Colon (tissue), 2 donors: ENCODE measurements at regions not wholly inside any gene's neighbourhood (a gene's known extent, or its start where the extent isn't known, plus 50 kb on each side); places are given as distances from the start of the nearest gene placed in this dataset.
"Not testable (repeated sequence)": the region's sequence is repeated elsewhere in the genome, so short reads cannot be mapped to it uniquely, and the experiment has no call there.

ENCODE experiments used
- FAIRE-seq: peaks from 2 replicates; lab custom pipeline; 2012; peaks lifted over from hg19 to GRCh38; lab: Jason Lieb, UNC
- donor health status: control.
- donor health status: control.

DNA sequence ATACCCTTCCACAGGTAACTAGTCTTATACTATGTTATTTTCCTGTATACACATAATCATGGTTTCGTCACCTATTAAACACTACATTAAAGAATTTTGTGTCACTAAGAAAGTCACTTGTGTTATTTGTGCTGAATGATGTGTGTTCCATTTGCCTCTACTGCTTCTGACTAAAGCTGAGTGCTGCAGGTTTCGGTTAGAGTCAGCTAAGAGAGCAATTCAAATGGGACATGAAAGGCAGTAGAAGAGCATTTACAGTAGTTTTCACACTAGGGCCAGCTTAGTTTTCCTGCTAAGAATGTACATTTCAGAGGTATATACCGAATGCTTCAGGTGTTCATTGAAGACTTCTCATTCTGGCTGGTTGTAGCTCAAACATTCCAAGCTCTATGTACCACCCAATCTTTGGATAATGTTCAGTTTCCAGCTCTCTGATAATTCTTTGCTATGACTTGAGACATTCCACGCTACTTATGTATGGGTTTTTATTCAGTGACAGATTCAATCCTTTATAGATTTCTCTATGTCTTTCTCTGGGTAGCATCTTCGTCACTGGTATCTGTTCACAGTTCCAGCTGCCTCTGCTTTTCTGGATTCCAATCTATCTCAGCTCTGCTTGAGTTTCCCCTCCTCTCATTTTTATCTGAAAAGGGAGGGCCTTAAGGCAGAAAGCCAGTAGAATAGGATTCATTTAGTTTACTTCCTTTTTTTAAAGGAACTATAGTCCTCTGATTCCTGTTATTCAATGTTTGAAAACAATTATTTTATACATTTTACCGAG, 164.4 kb downstream of the CXXC4 start:
- FAIRE-seq: no peak

DNA sequence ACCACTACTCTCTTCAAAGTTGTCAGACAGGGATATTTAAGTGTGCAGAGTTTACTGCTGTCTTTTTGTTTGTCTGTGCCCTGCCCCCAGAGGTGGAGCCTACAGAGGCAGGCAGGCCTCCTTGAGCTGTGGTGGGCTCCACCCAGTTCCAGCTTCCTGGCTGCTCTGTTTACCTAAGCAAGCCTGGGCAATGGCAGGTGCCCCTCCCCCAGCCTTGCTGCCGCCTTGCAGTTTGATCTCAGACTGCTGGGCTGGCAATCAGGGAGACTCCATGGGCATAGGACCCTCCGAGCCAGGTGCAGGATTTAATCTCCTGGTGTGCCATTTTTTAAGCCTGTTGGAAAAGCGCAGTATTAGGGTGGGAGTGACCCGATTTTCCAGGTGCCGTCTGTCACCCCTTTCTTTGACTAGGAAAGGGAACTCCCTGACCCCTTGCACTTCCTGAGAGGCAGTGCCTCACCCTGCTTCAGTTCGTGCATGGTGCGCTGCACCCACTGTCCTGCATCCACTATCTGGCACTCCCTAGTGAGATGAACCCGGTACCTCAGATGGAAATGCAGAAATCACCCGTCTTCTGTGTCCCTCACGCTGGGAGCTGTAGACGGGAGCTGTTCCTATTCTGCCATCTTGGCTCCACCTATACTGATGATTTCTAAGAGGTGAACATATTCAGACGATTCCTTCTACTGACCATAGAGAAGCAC, 167.6 kb downstream of the CXXC4 start:
- FAIRE-seq: not testable (repeated sequence)

DNA sequence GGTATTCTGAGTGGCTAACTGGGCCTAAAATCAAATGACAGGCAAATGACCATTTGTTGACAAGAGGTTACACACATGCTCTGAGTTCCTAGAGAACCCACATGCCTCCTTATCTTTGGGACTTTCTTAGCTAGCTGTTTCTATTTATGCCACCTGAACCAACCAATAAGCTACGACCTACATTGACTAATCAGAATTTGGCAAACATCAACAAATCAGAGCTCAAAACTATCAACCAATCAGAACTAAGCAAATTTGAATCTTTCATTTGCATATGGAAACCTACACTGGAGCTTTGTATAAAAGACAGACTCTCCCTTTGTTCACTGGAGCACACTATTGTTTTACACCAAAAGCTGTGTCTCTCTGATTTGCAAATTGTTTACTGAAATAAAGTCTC, 192.0 kb downstream of the CXXC4 start:
- no peak for FAIRE-seq

GRCh38 chr4:104294811-104295210, 199.9 kb downstream of the CXXC4 start:
- FAIRE-seq: no peak

DNA sequence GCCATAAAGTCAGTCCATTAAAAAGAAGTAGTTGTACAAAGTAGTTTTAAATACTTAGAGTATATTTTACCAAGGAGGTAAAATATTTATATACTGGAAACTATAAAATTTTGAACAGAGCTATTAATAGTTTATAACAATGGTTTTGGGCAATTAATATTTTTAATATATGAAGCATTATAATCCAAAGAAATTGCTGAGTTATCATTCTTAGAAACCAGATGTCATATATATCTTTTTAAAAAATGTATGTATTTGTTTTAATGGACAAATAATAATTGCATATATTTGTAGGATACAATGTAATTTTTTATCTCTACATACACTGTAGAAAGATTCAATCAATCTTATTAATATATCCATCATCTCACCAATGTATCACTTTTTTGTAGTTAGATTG, 207.8 kb downstream of the CXXC4 start:
- FAIRE-seq: no peak

DNA sequence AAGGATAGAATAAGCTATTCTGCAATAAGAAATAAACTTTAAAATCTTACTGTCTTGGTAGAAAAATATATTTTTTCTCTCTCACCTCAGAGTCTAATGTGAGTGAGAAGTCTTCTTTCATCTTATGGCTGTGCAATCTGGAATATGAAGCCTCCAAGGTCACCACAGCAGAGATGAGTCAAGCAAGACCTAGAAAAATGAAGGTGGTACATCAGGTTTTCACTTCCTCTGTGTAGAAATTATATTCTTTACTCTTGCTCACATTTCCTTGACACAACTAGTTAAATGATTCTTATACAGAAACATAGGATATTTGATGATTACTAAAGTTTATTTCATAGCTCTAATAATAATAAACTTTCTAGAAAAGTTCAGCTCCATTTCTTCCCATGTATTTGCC, 211.4 kb downstream of the CXXC4 start:
- FAIRE-seq: no peak

GRCh38 chr4:104279744-104280143, 214.9 kb downstream of the CXXC4 start:
- FAIRE-seq: no peak

DNA sequence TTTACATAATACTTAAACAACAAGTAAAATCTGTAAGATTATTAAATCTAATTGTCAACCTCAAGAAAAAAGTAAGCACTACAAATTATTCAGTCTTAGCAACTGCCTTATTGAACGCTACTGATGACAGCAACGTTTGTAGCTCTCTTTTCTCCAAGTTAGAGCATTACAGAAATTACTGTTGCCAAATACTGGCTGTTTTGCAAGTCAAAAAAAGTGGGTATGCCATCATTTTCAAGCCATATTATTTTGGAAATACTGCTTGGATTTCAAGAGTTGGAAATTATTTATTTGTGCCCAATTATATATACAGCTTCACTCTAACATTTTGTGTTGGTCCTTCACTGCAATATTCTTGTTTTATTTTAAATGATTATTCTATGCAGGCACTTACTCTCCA, 221.7 kb downstream of the CXXC4 start:
- FAIRE-seq: no peak

DNA sequence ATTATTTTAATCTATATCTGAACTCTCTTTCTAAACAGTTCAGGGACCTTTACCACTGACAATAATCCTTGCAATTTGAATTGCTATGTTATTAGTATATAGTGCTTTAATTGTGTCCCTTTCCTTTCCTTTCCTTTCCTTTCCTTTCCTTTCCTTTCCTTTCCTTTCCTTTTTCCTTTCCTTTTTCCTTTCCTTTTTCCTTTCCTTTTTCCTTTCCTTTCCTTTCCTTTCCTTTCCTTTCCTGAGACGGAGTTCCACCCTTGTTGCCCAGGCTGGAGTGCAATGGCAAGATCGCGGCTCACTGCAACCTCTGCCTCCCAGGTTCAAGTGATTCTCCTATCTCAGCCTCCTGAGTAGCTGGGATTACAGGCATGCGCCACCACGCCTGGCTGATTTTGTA, 225.1 kb downstream of the CXXC4 start:
- FAIRE-seq: not testable (repeated sequence)

- no peak for FAIRE-seq
Measured at GRCh38 chr4:104263100-104263499, 231.6 kb downstream of the CXXC4 start.

GRCh38 chr4:104262678-104263077, 232.0 kb downstream of the CXXC4 start:
- no peak for FAIRE-seq

GRCh38 chr4:104248726-104249125, 246.0 kb downstream of the CXXC4 start:
- FAIRE-seq: no peak

GRCh38 chr4:104235967-104236366, 258.7 kb downstream of the CXXC4 start:
- no peak for FAIRE-seq

DNA sequence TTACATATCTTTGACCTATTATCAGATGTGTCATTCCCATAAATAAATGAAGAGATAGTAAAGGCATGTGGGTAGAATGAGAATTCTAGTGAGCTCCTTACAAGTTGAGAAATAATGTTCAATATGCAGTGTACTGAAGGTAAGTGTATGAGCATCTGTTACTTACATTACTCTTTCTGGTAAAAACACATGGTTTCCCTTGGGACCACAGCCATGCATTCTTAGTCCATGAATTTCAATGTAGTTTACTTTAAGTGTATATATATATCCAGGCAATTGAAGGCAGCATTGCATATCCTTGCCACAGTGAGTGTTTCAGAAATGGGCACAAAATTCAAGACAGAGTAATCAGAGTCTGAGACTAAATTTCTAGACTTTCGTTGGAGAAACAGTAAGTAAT, 277.2 kb downstream of the CXXC4 start:
- no peak for FAIRE-seq

DNA sequence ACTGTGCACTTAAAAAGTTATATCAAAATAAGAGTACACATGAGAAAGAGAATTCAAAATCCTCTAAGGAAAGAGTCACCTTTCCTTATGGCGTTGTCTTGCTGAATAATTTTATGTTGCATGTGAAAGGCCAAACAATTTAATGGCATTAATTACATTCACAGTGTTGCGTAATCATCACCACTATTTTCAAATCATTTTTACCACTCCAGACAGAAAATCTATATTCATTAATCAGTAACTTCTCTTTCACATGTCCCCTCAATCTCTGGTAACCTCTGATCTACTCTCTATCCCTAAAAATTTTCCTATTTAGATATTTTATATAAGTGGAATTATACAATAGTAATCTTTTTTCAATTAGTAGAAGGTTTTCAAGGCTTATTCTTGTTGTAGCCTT, 283.0 kb downstream of the CXXC4 start:
- no peak for FAIRE-seq

DNA sequence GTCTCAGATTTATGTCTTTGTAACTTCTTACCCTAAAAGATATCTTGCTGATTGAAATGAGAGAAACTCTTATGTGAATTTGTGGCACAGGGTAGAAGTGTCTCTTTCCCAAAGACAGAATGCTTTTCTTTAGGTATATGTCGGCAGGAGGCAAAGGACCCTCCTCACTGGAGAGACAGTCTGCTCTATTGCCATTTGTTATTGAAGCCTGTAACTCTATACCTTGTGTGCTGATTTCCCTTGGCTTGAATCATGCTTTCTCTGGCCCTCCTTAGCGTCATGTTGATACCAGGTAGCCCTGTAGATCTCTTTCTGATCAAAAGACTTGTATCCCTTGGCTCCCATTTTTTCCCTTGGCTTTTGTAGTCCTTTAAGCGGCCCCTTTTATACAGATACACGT, 284.3 kb downstream of the CXXC4 start:
- no peak for FAIRE-seq

GRCh38 chr4:104206784-104207183, 287.9 kb downstream of the CXXC4 start:
- FAIRE-seq: no peak

DNA sequence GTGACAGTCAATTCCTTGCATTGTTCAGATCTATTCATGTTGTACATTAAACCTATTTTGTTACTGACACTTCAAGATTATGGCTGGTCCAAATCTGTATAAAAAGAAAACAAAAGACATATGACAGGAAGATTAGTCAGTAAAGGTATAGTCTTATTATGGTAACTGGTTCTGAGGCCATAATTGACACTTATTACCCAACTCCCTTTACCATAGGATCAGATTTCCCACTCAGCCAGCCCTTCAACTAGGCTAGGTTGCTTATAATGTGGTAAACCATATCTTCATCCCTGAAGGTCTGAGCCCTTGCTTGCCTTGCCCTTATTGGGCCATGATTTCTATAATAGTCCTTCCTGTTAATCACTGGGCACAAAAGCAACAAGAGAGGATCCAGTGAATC, 289.6 kb downstream of the CXXC4 start:
- no peak for FAIRE-seq

DNA sequence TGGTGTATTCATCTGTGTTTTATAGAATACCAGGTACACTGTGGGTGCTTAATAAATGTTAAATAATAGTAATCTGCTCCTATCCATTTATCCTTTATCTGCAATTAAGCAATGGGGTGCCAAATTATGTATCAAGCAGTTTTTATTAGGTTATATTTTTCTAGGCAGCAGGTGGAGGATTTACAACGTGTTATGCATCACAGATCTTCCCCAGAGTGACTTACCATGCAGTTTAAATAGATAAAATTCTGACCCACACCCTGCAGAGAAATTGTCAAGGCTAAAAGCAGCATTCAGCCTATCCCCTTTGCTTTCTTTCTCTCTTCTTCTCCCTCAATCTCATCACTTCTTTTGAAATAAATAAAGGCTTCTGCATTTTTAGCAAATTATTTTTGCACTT, 306.4 kb downstream of the CXXC4 start:
- no peak for FAIRE-seq

DNA sequence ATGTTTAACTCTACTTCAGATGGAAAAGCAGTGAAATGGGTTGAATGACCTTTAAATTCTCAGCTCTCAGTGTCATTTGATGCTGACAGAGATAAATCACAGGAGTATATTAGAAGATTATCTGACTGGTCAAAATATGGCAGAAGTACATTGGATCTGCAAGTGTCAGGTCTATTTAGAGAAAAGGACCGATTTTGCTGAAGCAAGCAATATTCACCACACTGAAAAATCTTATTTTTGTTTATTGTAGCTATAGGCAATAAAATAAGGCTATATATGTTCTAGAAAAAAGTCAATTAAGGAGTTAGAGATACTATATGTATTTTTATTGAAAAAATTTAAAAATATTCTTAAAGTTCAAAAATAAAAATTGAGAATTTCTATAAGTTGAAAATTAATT, 325.3 kb downstream of the CXXC4 start:
- no peak for FAIRE-seq

DNA sequence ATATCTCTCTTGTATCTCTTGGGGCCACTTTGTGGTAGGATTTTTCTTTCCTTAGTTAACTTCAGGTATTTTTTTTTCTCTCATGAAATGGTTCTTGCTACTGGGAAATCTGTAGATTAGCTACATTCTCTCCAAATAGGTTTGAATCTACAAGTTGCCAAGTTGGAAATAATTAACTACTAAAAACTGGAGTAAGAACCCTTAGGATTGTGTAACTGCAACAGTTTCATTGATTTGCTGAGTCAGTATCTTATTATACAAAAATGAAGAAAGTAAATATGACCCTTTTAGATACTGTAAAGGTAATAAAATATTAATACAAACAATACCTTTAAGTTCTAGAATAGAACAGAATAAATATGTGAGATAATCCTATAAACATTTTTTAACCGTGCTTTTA, 327.9 kb downstream of the CXXC4 start:
- FAIRE-seq: no peak

DNA sequence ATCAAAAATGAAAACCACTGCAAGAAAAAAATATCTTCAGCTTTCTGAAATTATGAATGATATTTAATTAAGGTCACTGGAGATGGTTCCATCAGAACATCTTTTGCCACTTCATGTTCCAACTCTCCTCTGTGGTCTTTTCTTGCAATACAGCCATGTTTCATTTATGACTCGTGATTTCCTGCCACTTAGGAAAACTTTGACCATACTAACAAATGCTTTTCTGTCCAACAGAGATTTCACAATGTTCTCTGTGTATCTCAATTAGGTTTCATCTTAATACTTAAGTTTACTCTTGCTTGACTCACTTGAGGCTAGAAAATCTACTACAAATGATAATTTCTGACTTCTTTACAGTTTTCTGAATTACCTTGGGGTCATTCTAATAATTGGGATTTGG, 330.9 kb downstream of the CXXC4 start:
- no peak for FAIRE-seq

DNA sequence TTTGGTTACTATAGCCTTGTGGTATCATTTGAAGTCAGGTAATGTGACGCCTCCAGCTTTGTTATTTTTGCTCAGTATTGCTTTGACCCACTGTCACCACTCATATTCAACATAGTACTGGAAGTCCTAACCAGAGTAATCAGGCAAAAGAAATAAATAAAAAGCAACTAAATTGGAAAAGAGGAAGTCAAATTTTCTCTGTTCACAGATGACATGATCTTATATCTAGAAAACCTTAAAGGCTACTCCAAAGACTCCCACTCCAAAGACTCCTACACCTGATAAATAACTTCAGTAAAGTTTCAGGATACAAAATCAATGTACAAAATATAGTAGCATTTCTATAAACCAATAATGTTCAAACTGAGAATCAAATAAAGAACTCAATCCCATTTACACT, 348.6 kb downstream of the CXXC4 start:
- peak; percentile 21 for FAIRE-seq

GRCh38 chr4:104138116-104138515, 356.6 kb downstream of the CXXC4 start:
- FAIRE-seq: no peak
